ENCODE measurements at regions not wholly inside any gene's neighbourhood (a gene's known extent, or its start where the extent isn't known, plus 50 kb on each side); places are given as distances from the start of the nearest gene placed in this dataset.

DNA sequence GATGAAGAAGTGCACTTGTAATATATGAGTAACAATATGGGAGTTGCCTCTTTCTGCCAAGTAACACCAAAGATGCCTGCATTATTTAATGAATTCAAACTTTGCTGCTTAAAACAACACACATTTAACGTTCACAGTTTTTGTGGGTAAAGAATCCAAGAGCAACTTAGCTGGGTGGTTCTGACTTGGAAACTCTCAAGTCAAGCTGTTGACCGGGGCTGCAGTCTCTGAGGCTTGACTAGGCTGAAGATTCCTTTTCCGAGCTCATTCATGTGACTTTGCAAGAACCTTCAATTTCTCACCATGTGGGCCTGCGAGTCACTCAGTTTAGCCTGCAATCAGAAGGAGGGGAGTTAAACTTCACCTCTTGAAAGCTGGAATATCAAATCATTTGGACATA, 53.0 kb upstream of the TRPC7 start:
- DNase-seq (ENCODE audit: low read depth in 2 of 2) = no peak
